KMS-11 (cell line): ENCODE measurements at regions not wholly inside any gene's neighbourhood (a gene's known extent, or its start where the extent isn't known, plus 50 kb on each side); places are given as distances from the start of the nearest gene placed in this dataset.
A peak's percentile ranks its signal among the peaks of the same experiment; 100 is the strongest.

Experiments
- H2AFZ ChIP-seq: fragments of 200-600 bp; sonication (generic); 2 replicates; pipeline ENCODE4 v1.6.1; 2016; ENCODE audit warnings: antibody characterized with exemption, mixed run types, low read depth
- H3K27ac ChIP-seq: fragments of 200-600 bp; sonication (generic); 2 replicates; pipeline ENCODE4 v1.6.1; 2016; ENCODE audit warnings: mild to moderate bottlenecking, mixed run types
- H3K27me3 ChIP-seq: fragments of 200-600 bp; sonication (generic); 2 replicates; pipeline ENCODE4 v1.6.1; 2017; ENCODE audit warnings: mild to moderate bottlenecking, low read depth, mixed run types, moderate library complexity; ENCODE audit not compliant: insufficient read depth
- H3K36me3 ChIP-seq: fragments of 200-600 bp; sonication (generic); 2 replicates; pipeline ENCODE4 v1.6.1; 2017; ENCODE audit warnings: mild to moderate bottlenecking, mixed run types; ENCODE audit not compliant: insufficient read depth
- H3K4me1 ChIP-seq: fragments of 200-600 bp; sonication (generic); 2 replicates; pipeline ENCODE4 v1.6.1; 2016; ENCODE audit warnings: mild to moderate bottlenecking, low read depth, mixed run types; ENCODE audit not compliant: poor library complexity, severe bottlenecking
- H3K4me2 ChIP-seq: fragments of 200-600 bp; sonication (generic); 2 replicates; pipeline ENCODE4 v1.7.0; 2016; ENCODE audit warnings: mild to moderate bottlenecking, mixed run types
- H3K4me3 ChIP-seq: fragments of 200-600 bp; sonication (generic); IDR thresholded peaks from 2 replicates; pipeline ENCODE4 v1.6.1; 2017; ENCODE audit warnings: low read depth, low read length, mixed read lengths; ENCODE audit not compliant: insufficient read depth
- H3K79me2 ChIP-seq: fragments of 200-600 bp; sonication (generic); 2 replicates; pipeline ENCODE4 v1.6.1; 2016; ENCODE audit warnings: low read depth, mixed run types; ENCODE audit not compliant: insufficient read depth
- H3K9ac ChIP-seq: fragments of 200-600 bp; sonication (generic); 2 replicates; pipeline ENCODE4 v1.6.1; 2016; ENCODE audit warnings: mild to moderate bottlenecking, mixed run types
- H4K20me1 ChIP-seq: fragments of 200-600 bp; sonication (generic); 2 replicates; pipeline ENCODE4 v1.6.1; 2016; ENCODE audit warnings: mild to moderate bottlenecking, mixed run types; ENCODE audit not compliant: insufficient read depth
- TF ChIP-seq, protein P1 (sequence below): fragments of 200-600 bp; sonication (generic); conservative IDR thresholded peaks from 2 replicates; pipeline ENCODE4 v1.6.1; 2017; ENCODE audit warnings: low read depth, mild to moderate bottlenecking, antibody characterized with exemption, low read length, moderate library complexity, mixed read lengths

DNA sequence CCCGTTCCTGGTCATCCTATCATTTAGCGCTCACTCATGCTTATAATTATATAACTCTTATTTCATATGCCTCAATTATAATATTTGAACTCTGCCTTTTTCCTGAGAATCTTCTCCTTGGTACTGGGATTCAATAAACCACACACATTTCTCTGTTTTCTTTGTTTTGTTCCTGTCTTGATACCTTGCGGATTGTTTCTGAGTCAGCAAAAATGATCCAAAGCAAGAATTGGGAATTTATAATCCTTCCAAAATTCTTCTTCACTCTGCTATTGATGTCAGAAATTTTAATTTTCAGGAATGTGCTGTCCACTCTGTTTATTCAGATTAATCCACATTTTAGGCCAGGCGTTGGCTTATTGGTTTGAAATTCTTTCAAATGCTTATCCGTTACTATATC, 886.0 kb downstream of the SUCLG1 start:
- no peak overlapping the region for H3K4me2 ChIP-seq
- H3K9ac ChIP-seq = no peak overlapping the region
- no peaks in the 10 kb centered on the region for H3K27me3 ChIP-seq
- H3K79me2 ChIP-seq = no peaks in the 10 kb centered on the region
- H3K4me3 ChIP-seq = no peak overlapping the region
- H3K36me3 ChIP-seq = no peaks in the 10 kb centered on the region
- H4K20me1 ChIP-seq = no peaks in the 10 kb centered on the region
- TF ChIP-seq, protein P1, sequence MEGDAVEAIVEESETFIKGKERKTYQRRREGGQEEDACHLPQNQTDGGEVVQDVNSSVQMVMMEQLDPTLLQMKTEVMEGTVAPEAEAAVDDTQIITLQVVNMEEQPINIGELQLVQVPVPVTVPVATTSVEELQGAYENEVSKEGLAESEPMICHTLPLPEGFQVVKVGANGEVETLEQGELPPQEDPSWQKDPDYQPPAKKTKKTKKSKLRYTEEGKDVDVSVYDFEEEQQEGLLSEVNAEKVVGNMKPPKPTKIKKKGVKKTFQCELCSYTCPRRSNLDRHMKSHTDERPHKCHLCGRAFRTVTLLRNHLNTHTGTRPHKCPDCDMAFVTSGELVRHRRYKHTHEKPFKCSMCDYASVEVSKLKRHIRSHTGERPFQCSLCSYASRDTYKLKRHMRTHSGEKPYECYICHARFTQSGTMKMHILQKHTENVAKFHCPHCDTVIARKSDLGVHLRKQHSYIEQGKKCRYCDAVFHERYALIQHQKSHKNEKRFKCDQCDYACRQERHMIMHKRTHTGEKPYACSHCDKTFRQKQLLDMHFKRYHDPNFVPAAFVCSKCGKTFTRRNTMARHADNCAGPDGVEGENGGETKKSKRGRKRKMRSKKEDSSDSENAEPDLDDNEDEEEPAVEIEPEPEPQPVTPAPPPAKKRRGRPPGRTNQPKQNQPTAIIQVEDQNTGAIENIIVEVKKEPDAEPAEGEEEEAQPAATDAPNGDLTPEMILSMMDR = no peak
- no peaks in the 10 kb centered on the region for H3K4me1 ChIP-seq
- H2AFZ ChIP-seq = no peak overlapping the region
- H3K27ac ChIP-seq = no peak overlapping the region

- H3K4me3 ChIP-seq = no peak overlapping the region
- no peak overlapping the region for H2AFZ ChIP-seq
- H3K27me3 ChIP-seq = no peaks in the 10 kb centered on the region
- no peaks in the 10 kb centered on the region for H4K20me1 ChIP-seq
- H3K27ac ChIP-seq = no peak overlapping the region
- no peaks in the 10 kb centered on the region for H3K4me1 ChIP-seq
- H3K36me3 ChIP-seq = no peaks in the 10 kb centered on the region
- no peaks in the 10 kb centered on the region for H3K79me2 ChIP-seq
- TF ChIP-seq, protein P1 = no peak
- H3K9ac ChIP-seq = no peak overlapping the region
- no peak overlapping the region for H3K4me2 ChIP-seq
Observed at GRCh38 chr2:83572400-83572799, 886.7 kb downstream of the SUCLG1 start.

- TF ChIP-seq, protein P1 = no peak
- no peak overlapping the region for H3K4me2 ChIP-seq
- H3K27ac ChIP-seq = no peak overlapping the region
- peaks cover 5% of the 10 kb centered on the region for H3K4me1 ChIP-seq
- H2AFZ ChIP-seq = no peak overlapping the region
- H3K4me3 ChIP-seq = no peak overlapping the region
- no peaks in the 10 kb centered on the region for H3K27me3 ChIP-seq
- H3K79me2 ChIP-seq = no peaks in the 10 kb centered on the region
- H4K20me1 ChIP-seq = no peaks in the 10 kb centered on the region
- H3K9ac ChIP-seq = no peak overlapping the region
- no peaks in the 10 kb centered on the region for H3K36me3 ChIP-seq
Observed at GRCh38 chr2:83567551-83567950, 891.5 kb downstream of the SUCLG1 start.

GRCh38 chr2:83565626-83566025, 893.5 kb downstream of the SUCLG1 start:
- peak overlapping the region; percentile 8; the same call in 1 of the 2 replicates for H2AFZ ChIP-seq
- TF ChIP-seq, protein P1 = no peak
- no peak overlapping the region for H3K9ac ChIP-seq
- H3K36me3 ChIP-seq = no peaks in the 10 kb centered on the region
- no peak overlapping the region for H3K4me3 ChIP-seq
- no peak overlapping the region for H3K27ac ChIP-seq
- H3K79me2 ChIP-seq = no peaks in the 10 kb centered on the region
- H4K20me1 ChIP-seq = no peaks in the 10 kb centered on the region
- peaks cover 5% of the 10 kb centered on the region for H3K4me1 ChIP-seq
- no peak overlapping the region for H3K4me2 ChIP-seq
- no peaks in the 10 kb centered on the region for H3K27me3 ChIP-seq
